Astrocyte of the cerebellum (primary cell): ENCODE measurements at regions not wholly inside any gene's neighbourhood (a gene's known extent, or its start where the extent isn't known, plus 50 kb on each side); places are given as distances from the start of the nearest gene placed in this dataset.

Experiments used
- DNase-seq: peaks from one replicate; pipeline ENCODE4 v3.0.0-alpha.2; 2011; ENCODE audit warnings: low read depth
- H3K4me3 ChIP-seq: 2 replicates; pipeline ENCODE4 v1.5.1; 2011; ENCODE audit warnings: mild to moderate bottlenecking, low read depth, low read length, moderate library complexity
- in situ Hi-C: cut with HindIII; loops from 2 replicates; pipeline ENCODE4 v1.10.0; 2017; ENCODE audit warnings: low sequenced_read_pairs
- TF ChIP-seq, protein P1 (sequence below): IDR thresholded peaks from 2 replicates; pipeline ENCODE4 v1.5.1; 2012; ENCODE audit warnings: low read length, low read depth, moderate library complexity, mild to moderate bottlenecking; ENCODE audit errors: missing control alignments

DNA sequence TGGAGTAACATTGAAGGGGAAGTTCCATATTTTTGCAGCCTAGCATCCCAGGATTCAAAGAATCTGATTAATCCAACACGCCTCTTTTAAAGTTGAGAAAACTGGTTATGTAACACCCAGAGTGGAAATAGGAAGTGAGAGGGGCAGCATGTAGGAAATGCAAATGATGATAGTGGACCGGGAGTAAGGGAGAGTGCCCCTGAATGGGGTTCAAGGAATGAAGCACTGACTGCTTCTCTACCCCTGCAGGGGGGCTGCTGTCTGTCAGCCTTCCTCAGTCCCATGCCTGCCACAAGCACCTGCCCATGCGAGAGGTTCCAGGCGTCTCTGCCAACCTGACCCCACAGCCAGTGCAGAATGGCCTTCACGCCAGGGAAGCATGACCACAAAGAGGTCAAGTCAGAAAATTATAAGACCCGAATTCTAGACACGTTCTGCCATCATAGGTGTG lies 126.5 kb upstream of the CCND2 start:
- TF ChIP-seq, protein P1, sequence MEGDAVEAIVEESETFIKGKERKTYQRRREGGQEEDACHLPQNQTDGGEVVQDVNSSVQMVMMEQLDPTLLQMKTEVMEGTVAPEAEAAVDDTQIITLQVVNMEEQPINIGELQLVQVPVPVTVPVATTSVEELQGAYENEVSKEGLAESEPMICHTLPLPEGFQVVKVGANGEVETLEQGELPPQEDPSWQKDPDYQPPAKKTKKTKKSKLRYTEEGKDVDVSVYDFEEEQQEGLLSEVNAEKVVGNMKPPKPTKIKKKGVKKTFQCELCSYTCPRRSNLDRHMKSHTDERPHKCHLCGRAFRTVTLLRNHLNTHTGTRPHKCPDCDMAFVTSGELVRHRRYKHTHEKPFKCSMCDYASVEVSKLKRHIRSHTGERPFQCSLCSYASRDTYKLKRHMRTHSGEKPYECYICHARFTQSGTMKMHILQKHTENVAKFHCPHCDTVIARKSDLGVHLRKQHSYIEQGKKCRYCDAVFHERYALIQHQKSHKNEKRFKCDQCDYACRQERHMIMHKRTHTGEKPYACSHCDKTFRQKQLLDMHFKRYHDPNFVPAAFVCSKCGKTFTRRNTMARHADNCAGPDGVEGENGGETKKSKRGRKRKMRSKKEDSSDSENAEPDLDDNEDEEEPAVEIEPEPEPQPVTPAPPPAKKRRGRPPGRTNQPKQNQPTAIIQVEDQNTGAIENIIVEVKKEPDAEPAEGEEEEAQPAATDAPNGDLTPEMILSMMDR = no peak
- in situ Hi-C loops = no loop called here
- no peak overlapping the region for H3K4me3 ChIP-seq
- DNase-seq = no peak

DNA sequence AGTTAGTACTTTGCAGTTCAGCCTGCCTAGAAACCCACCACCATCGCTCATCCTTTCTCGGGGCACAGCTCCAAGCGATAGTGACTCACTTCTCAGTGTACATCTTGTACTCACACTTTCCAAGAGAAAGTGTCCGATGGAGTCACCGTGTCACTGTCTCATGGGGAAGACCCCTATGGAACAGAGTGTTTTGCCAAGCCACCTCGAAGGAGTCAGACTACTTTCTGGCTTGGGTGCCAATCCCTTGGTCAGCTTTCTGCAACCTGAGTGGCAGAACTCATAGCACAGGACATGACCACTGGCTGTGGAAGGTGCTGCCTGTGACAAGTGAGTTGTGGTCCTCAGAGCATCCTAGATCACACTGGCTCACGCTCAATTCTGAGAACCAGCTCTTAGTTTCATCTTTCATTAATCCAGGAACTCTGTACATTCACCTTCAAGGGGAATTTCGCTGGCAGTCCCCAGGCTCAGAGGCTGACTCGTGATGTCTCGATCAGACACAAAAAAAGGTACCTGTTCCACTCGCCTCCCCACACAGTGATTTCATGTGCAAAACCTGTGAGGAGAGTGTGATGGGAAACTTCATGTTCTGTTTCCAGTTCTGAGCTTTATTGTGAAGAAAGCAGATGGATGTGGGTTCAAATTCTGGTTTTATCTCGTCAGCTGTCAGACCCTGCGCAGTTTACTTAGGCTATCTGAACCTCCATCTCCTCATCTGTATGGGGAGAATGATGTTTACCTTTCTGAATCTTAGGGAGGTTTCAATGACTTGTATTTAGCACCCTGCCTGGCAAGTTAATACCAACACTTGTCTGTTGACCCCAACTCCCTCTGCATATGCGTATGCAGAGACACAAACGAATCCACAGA lies 127.3 kb upstream of the CCND2 start:
- TF ChIP-seq, protein P1 = no peak
- no peak for DNase-seq
- no peak overlapping the region for H3K4me3 ChIP-seq
- in situ Hi-C loops = no loop called here

DNA sequence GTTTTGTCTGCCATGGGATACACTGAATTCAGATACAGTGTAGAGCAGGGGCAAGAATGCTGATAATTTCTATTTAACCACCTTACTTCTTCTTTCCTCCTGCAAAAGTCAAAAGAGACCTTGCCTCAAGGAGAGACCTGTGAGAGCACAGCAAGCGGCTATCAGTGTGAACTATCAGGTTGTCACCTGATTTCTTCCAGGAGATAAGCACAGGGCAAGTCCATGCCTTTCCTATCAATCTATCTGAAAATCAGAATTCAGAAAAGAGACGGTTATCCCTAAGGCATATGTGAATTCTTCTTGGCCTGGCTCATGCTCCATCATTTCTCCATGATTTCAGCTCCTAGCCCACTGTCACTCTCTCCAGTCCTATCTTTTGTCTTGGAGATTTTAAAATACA lies 128.9 kb upstream of the CCND2 start:
- in situ Hi-C loops = no loop called here
- DNase-seq = no peak
- no peak overlapping the region for H3K4me3 ChIP-seq
- TF ChIP-seq, protein P1 = no peak

DNA sequence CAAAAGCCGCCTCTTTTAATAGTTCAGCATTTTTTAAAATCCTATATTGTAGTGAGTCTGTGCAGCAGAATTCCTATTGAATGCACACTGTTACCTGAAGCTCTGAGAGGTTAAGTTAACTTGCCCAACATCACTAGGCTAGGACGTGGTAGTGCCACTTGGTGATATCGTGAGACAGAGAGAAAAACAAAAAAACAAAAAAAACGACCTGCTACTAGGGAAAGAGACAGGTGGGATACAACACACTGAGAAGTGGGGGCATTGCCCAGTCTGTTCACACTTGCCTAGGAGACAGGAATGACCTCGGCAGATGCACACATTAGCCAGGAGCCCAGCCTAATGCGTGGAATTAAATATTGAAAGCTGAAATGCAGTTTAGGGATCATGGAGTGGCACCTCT lies 129.7 kb upstream of the CCND2 start:
- TF ChIP-seq, protein P1 = no peak
- in situ Hi-C loops = no loop called here
- no peak overlapping the region for H3K4me3 ChIP-seq
- DNase-seq = no peak

DNA sequence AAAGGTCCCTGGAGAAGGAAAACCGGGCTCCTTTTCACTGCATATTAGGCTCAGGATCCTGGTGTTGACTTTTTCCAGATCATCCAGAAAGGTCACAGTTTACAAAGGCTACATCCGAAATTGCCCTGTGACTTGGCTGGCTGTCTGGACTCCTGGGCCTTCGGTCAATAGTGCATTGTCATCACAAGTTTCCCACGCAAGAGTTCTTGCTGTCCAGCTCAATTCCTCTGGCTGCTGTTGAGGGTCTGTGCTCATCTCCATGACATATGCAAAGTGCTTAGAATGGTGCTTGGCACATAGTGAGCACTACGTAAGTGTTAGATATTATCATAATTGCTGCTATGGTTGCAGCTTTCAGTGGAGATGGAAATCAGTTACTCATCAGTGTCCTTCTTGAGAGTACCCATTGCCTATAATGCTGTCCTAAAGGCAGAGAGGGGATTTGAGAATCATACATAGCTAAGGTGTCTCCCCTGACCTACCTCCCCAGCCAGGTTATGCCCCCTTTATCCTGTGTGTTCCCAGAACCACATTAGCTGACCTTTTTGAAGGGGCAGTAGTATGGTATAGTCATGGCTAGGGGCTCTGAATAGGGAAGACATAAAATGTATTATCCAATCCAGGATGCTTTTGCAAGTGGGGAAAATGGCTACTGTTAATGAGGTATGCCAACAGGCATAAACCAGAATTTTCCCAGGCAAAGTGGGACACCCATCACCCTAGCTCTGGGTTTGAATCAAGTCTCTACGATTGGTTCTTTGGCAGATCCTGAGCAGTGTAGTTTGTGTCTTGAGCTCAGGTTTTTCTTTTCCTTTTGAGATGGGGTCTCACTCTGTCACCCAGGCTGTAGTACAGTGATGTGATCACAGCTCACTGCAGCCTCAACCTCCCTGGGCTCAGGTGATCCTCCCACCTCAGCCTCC lies 132.0 kb upstream of the CCND2 start:
- DNase-seq = no peak
- no peak overlapping the region for H3K4me3 ChIP-seq
- in situ Hi-C loops = no loop called here
- TF ChIP-seq, protein P1 = no peak

DNA sequence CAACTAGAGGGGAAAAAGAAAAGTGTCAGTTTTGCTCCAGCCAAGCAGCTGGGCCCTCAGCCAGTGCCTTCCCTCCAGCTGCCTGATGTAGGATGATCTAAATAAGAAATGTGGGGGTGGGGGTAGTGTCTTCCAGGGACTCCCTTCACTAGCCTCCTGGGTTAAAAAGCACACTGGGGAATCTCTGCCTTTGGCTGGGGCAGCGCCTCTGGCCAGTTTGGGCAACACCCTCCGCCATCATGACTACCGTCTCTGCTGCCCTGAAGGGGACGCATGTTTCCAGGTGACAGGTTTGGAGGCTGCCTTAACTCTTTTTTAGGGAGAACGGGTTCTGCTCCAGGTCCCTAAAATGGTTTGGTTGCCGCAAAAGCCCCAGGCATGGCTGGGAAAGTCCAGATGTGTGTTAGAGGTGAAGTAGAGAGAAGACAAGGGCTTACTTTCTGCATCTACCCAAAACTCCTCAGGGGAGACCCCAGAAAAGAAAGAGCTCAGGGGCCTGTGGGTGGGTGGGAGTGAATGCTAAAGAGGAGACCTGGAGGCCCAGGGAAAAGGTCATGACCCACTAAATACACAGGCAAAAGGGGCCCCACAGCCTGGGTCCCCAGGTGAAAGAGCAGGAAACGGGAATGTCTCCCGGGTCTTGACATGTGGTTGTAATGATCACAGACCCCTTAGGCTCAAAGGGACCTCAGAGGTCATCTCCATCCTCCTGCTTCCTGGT lies 132.8 kb upstream of the CCND2 start:
- TF ChIP-seq, protein P1 = no peak
- in situ Hi-C loops = no loop called here
- H3K4me3 ChIP-seq = no peak overlapping the region
- DNase-seq = no peak
